ENCODE measurements at regions not wholly inside any gene's neighbourhood (a gene's known extent, or its start where the extent isn't known, plus 50 kb on each side); places are given as distances from the start of the nearest gene placed in this dataset.

GRCh38 chr13:104357672-104358354 lies 1291.6 kb upstream of the SLC10A2 start:
- Histone ChIP-seq H3K9me1 (ENCODE audit: insufficient read depth, low read length) (no peaks in the 10 kb centered on the region), H2AFZ (replicated peaks; ENCODE audit: low read length, poor library complexity) (no peak overlapping the region), H2BK120ac (ENCODE audit: low read depth, low read length) (no peak overlapping the region), H4K91ac (ENCODE audit: insufficient read depth, low read depth, low read length) (no peak overlapping the region), H3K27ac (ENCODE audit: insufficient read depth, low read length) (no peak overlapping the region), H3K4me1 (ENCODE audit: control insufficient read depth, insufficient read depth, low read length) (no peaks in the 10 kb centered on the region), H3K27me3 (ENCODE audit: control insufficient read depth, insufficient read depth, low read length) (no peaks in the 10 kb centered on the region), H4K5ac (ENCODE audit: low read depth, low read length) (no peak overlapping the region), H2AK9ac (replicated peaks; ENCODE audit: low read depth, low read length, poor library complexity) (no peak overlapping the region), H3K18ac (ENCODE audit: low read depth, low read length) (no peak overlapping the region), H4K8ac (ENCODE audit: low read depth in 2 of 2, low read length in 2 of 2) (no peak overlapping the region), H3K9ac (ENCODE audit: low read depth, low read length) (no peak overlapping the region), H3K4me2 (ENCODE audit: low read depth, low read length) (no peak overlapping the region), H2BK5ac (ENCODE audit: low read depth, low read length, poor library complexity, severe bottlenecking) (no peak overlapping the region), H3K36me3 (ENCODE audit: control insufficient read depth, insufficient read depth, low read length) (no peaks in the 10 kb centered on the region), H2AK5ac (ENCODE audit: low read depth, low read length) (no peak overlapping the region), H2BK20ac (ENCODE audit: low read depth, low read length) (no peak overlapping the region), H3K4me3 (ENCODE audit: insufficient read depth, low read depth, low read length) (no peak overlapping the region), H3K9me3 (ENCODE audit: control insufficient read depth, insufficient read depth, low read length) (peaks cover 5% of the 10 kb centered on the region; the same call in 1 of the 2 replicates), H3K4ac (ENCODE audit: low read depth, low read length) (no peak overlapping the region), H3K79me1 (ENCODE audit: low read depth in 1 of 2, low read length in 2 of 2) (no peaks in the 10 kb centered on the region), H3K23ac (ENCODE audit: low read depth, low read length) (no peak overlapping the region), H3K56ac (ENCODE audit: extremely low read depth, insufficient read depth, low read length) (no peak overlapping the region), H4K20me1 (ENCODE audit: insufficient read depth, low read length) (no peaks in the 10 kb centered on the region), H2BK15ac (ENCODE audit: low read depth, low read length) (no peak overlapping the region), H3K14ac (replicated peaks; ENCODE audit: low read depth, low read length) (no peak overlapping the region)
- CTCF ChIA-PET, result no interaction called here
- TF ChIP-seq, protein P1, sequence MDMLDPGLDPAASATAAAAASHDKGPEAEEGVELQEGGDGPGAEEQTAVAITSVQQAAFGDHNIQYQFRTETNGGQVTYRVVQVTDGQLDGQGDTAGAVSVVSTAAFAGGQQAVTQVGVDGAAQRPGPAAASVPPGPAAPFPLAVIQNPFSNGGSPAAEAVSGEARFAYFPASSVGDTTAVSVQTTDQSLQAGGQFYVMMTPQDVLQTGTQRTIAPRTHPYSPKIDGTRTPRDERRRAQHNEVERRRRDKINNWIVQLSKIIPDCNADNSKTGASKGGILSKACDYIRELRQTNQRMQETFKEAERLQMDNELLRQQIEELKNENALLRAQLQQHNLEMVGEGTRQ (IDR thresholded peaks at IDR 0.05; ENCODE audit: low read depth, low read length), result no peak
- TF ChIP-seq BHLHE40 (IDR thresholded peaks at IDR 0.05; ENCODE audit: low read depth, low read length), result no peak
- TF ChIP-seq NFE2L2 (IDR thresholded peaks at IDR 0.05; ENCODE audit: low read depth, low read length), result no peak
- ATAC-seq (ENCODE audit: low read depth), result no peak
- DNase-seq, result no peak
- dilution Hi-C loops (cut with HindIII; ENCODE audit: low sequenced_read_pairs, unreplicated experiment) (no loop called here), intact Hi-C loops (cut with micrococcal nuclease) (no loop called here), in situ Hi-C loops (cut with MboI; ENCODE audit: low sequenced_read_pairs) (no loop called here)
- no CpG with 5 or more reads among the region's 9 CpGs for WGBS, 2 experiments (ENCODE audit: extremely low coverage in 2 of 2, insufficient read length in 1 of 2)
- no TSS peak for BruUV-seq (replicated peaks)
- POLR2A ChIA-PET (ENCODE audit: unreplicated experiment), result no interaction called here

Measured in IMR-90 (cell line).